GM12865 (cell line): ENCODE measurements at regions not wholly inside any gene's neighbourhood (a gene's known extent, or its start where the extent isn't known, plus 50 kb on each side); places are given as distances from the start of the nearest gene placed in this dataset.

ENCODE experiments used
- DNase-seq: peaks from one replicate; pipeline ENCODE4 v3.0.0; 2010; ENCODE audit warnings: low read depth
- H3K4me3 ChIP-seq: 2 replicates; pipeline ENCODE4 v1.5.1; 2011; ENCODE audit warnings: mild to moderate bottlenecking, low read depth, low read length, control low read depth
- TF ChIP-seq, protein P1 (sequence below): IDR thresholded peaks from 2 replicates; pipeline ENCODE4 v1.5.1; 2011; ENCODE audit warnings: low read length, control low read depth, low read depth, inconsistent platforms; ENCODE audit not compliant: insufficient read depth; ENCODE audit errors: missing control alignments

DNA sequence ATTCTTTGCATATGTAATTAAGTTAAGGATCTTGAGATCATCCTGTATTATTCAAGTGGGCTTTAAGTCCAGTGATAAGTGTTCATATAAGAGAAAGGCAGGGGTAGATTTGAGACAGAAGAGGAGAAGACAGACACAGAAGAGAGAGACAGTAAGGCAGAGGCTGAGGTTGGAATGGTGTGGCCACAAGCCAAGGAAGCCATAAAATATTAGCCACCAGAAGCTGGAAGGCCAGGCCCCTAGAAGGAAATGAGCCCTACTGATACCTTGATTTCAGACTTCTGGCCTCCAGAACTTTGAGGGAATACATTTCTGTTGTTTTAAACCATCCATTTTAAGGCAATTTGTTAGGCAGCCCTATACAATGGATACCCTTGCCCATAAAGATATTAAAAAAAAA, 66.9 kb upstream of the DLX2 start:
- H3K4me3 ChIP-seq = no peak overlapping the region
- DNase-seq = no peak
- TF ChIP-seq, protein P1, sequence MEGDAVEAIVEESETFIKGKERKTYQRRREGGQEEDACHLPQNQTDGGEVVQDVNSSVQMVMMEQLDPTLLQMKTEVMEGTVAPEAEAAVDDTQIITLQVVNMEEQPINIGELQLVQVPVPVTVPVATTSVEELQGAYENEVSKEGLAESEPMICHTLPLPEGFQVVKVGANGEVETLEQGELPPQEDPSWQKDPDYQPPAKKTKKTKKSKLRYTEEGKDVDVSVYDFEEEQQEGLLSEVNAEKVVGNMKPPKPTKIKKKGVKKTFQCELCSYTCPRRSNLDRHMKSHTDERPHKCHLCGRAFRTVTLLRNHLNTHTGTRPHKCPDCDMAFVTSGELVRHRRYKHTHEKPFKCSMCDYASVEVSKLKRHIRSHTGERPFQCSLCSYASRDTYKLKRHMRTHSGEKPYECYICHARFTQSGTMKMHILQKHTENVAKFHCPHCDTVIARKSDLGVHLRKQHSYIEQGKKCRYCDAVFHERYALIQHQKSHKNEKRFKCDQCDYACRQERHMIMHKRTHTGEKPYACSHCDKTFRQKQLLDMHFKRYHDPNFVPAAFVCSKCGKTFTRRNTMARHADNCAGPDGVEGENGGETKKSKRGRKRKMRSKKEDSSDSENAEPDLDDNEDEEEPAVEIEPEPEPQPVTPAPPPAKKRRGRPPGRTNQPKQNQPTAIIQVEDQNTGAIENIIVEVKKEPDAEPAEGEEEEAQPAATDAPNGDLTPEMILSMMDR = no peak

DNA sequence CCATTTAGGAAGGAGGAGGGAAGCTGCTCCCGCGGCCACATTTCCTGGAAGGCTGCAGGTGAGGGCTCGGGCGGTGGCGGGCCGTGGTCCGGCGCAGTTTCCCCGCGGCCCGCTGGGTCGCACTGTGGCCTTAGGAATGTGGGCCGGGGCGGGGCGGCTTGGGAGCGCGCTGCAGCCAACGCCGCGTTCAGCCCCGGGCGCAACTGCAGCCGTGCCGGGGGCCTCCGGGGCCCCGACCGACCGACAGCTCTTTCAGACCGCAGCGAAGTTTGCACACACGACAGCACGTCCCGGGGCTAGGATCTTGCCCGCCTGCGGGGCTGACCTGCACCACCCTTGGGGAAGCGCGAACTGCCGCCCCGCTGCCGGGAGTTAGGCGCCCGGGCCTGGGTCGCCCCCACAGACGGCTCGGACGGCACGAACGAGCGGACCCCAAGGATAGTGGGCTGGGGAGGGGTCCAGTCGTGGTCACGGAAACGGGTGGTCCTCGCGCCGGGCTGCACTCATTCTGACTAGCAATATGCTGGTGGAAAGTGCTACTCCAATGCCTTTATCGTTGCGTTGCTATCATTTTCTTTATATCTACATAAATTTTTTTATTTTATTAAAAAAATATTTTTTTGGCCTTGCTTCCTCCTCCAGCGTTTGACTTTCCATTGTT, 69.9 kb upstream of the DLX2 start:
- H3K4me3 ChIP-seq = no peak overlapping the region
- TF ChIP-seq, protein P1 = peak; percentile 31
- DNase-seq = peak; percentile 13

DNA sequence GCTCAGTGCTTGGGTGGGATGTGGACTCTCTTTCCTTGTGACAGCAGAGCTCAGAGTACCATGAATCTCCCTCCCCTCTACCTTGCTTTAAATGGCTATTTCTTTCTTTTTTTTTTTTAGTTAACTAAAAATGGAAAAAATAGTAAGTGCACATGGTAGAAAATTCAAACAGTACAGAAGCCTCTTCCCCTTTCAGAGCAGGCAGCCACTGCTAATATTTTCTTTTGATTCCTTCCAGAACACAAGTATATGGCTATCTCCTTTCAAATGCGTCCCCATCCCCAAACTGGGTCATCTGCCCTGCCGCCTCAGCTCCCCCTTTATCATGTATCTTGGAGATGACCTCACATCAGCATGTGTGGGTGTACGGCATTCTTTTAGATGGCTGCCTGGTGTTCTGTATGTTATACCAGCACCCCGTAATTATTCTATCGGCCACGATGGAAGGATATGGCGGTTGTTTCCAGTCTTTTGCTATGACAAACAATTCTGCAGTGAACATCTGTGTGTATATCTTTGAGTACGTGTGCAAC, 70.5 kb upstream of the DLX2 start:
- TF ChIP-seq, protein P1 = no peak
- H3K4me3 ChIP-seq = no peak overlapping the region
- no peak for DNase-seq

DNA sequence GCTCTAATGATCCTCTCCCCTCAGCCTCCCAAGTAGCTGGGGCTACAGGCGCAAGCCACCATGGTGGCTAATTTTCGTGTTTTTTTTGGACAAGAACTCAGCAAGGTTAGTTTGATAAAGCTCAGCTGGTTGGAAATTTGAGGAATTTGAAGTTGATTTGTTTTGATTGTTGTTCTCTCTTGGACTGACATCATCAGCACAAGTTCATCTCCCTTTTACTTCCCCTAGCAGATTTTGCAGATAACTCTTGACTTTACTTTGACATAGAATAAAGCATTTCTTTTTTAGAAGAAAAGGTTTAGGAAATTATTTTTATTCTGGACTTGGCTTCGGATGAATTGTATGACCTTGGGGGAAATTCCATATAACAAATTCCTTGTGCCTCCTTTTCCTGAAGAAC, 74.9 kb upstream of the DLX2 start:
- TF ChIP-seq, protein P1 = no peak
- no peak for DNase-seq
- no peak overlapping the region for H3K4me3 ChIP-seq

DNA sequence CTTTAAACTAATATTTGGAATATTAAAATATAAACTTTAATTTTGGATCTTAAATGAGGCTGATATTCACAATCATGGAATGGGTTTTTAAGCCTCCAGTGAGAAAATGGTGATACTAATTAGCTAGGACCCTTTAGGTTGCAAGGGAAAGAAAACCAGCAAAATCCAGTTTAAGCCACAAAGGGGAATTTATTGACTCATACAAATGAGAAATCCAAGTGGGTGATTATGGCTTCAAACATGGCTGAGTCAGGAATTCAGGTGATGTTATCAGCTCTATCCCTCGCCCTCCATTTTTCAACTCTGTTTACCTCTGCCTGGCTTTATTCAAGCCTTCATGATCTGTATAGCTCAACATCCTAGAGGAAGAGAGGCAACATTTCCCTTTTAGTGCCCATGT, 75.3 kb upstream of the DLX2 start:
- H3K4me3 ChIP-seq = no peak overlapping the region
- TF ChIP-seq, protein P1 = no peak
- no peak for DNase-seq

DNA sequence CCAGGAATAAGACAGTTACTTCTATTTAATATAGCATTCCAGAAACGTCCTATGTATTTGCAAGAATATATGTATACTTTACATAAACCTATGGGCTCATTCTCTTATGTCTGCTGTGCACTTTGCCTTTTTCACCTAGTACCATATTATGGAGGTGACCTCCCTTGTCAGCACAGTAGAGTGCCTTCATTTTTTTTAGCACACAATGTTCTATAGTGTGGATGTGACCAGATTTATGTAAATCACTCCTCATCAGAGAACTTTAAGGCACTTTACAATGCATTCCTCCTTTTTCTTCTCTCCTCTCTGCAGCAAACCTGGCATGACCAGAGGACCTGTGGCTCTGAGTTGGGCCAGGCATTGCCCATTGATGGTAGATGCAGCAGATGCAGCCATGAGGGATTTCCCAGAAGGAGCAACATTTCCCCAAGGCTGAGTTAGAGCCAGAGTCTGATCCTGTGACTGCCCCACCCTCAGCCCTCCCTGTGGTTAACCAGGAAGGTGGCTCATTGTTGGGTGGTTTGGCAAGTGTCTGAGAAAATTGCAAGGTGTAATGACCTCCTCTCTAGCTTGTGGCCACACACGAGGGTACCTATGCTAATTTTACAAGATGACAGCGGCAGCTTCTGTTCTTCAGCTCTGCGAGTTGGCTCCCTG, 76.5 kb upstream of the DLX2 start:
- no peak for DNase-seq
- no peak overlapping the region for H3K4me3 ChIP-seq
- TF ChIP-seq, protein P1 = no peak
